MM.1S (cell line): ENCODE measurements at regions not wholly inside any gene's neighbourhood (a gene's known extent, or its start where the extent isn't known, plus 50 kb on each side); places are given as distances from the start of the nearest gene placed in this dataset.

Source experiments
- EZH2 ChIP-seq: fragments of 300-600 bp; sonication (generic); optimal IDR thresholded peaks from 2 replicates; pipeline ENCODE3; 2017; ENCODE audit warnings: low read depth, mild to moderate bottlenecking, antibody characterized with exemption, low read length, mixed read lengths
- EZH2phosphoT487 ChIP-seq: fragments of 300-600 bp; sonication (generic); IDR thresholded peaks from 2 replicates; pipeline ENCODE4 v1.6.1; 2018; ENCODE audit warnings: antibody characterized with exemption, low read length
- TF ChIP-seq, protein P1 (sequence below): fragments of 300-600 bp; sonication (generic); IDR thresholded peaks from 2 replicates; pipeline ENCODE4 v1.5.1; 2016; ENCODE audit warnings: antibody characterized with exemption, low read length, mixed read lengths

DNA sequence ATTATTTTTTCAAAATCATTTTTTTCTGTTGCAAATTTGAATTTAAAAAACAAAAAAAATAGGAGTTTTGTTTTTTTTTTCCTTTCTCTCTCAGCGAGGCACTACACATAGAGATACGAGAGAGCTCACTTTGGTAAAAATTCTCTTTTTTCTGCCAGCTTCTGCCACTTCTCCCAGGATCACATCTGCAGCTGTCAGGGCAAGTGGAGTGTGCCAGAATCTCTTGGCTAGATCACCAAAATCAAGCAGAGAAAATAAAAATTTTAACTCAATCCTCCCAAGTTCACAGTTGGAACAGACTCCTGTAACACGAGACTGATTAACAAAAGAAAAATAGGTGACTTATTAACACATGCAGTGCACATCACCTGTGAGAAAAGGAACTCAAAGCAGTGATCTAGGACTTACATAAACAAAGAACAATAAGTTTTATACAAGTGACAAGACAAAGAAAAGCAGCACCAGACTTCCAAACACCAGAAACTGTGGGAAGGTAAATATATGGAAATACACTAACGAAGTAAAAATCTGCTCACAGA lies 213.2 kb upstream of the ZFP42 start:
- TF ChIP-seq, protein P1, sequence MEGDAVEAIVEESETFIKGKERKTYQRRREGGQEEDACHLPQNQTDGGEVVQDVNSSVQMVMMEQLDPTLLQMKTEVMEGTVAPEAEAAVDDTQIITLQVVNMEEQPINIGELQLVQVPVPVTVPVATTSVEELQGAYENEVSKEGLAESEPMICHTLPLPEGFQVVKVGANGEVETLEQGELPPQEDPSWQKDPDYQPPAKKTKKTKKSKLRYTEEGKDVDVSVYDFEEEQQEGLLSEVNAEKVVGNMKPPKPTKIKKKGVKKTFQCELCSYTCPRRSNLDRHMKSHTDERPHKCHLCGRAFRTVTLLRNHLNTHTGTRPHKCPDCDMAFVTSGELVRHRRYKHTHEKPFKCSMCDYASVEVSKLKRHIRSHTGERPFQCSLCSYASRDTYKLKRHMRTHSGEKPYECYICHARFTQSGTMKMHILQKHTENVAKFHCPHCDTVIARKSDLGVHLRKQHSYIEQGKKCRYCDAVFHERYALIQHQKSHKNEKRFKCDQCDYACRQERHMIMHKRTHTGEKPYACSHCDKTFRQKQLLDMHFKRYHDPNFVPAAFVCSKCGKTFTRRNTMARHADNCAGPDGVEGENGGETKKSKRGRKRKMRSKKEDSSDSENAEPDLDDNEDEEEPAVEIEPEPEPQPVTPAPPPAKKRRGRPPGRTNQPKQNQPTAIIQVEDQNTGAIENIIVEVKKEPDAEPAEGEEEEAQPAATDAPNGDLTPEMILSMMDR, result no peak
- TF ChIP-seq EZH2 (no peak), EZH2phosphoT487 (no peak)
